GM12878 (cell line): ENCODE measurements at regions not wholly inside any gene's neighbourhood (a gene's known extent, or its start where the extent isn't known, plus 50 kb on each side); places are given as distances from the start of the nearest gene placed in this dataset.

ENCODE experiments used
- ATAC-seq: fragments of 200-7000 bp; cut with Tn5 transposase; 3 replicates; pipeline ENCODE4 v1.9.1; 2020; ENCODE audit warnings: mild to moderate bottlenecking, moderate library complexity
- BruUV-seq: library from RNA; stranded (reverse); fragments of 400-500 nt; replicated peaks from 2 replicates; lab custom pipeline; 2021; lab: Mats Ljungman, UMichigan
- CTCF ChIA-PET: fragments of 300-600 bp; sonication (Branson Sonifier 250); formaldehyde crosslinking; extraction: SDS; loops from one replicate; lab custom pipeline; 2021; ENCODE audit warnings: inconsistent platforms; lab: Yijun Ruan, JAX
- POLR2A ChIA-PET: fragments of 350-600 bp; formaldehyde crosslinking; extraction: SDS; loops from one replicate; lab custom pipeline; 2021; ENCODE audit warnings: inconsistent platforms; lab: Charles Lee
- RAD21 ChIA-PET: fragments of 300-600 bp; sonication (Branson Sonifier 250); formaldehyde crosslinking; loops from one replicate; lab custom pipeline; 2023; ENCODE audit warnings: antibody characterized with exemption; ENCODE audit not compliant: unreplicated experiment; lab: Charles Lee
- SMC1A ChIA-PET: fragments of 300-600 bp; sonication (Branson Sonifier 250); formaldehyde crosslinking; loops from one replicate; lab custom pipeline; 2023; ENCODE audit not compliant: unreplicated experiment, uncharacterized antibody; lab: Charles Lee
- DNase-seq: peaks from one replicate; pipeline ENCODE4 v3.0.0-alpha.2; 2011; ENCODE audit warnings: low read depth, low spot score
- FAIRE-seq: peaks from 3 replicates; lab custom pipeline; 2011; peaks lifted over from hg19 to GRCh38; lab: Jason Lieb, UNC
- H2AFZ ChIP-seq: 2 replicates; pipeline ENCODE4 v1.6.0; 2011; ENCODE audit warnings: low read depth, low read length, control low read depth; ENCODE audit not compliant: control insufficient read depth
- H3K27ac ChIP-seq: 2 replicates; pipeline ENCODE4 v1.5.1; 2011; ENCODE audit warnings: control low read depth; ENCODE audit not compliant: control insufficient read depth, insufficient read depth
- H3K27me3 ChIP-seq, 2 experiments: replicated peaks in 1 of 2; 2 replicates each; pipeline versions ENCODE4 v1.6.0 to v1.6.1; 2011; ENCODE audit warnings: low read length in 1 of 2; ENCODE audit not compliant: control insufficient read depth in 2 of 2, insufficient read depth in 2 of 2
- H3K36me3 ChIP-seq, 2 experiments: 2 replicates each; pipeline ENCODE4 v1.5.1; 2011; ENCODE audit warnings: low read length in 1 of 2; ENCODE audit not compliant: control insufficient read depth in 2 of 2, insufficient read depth in 2 of 2
- H3K4me1 ChIP-seq: 2 replicates; pipeline ENCODE4 v1.6.1; 2011; ENCODE audit warnings: mild to moderate bottlenecking, low read length, moderate library complexity, mixed read lengths; ENCODE audit not compliant: control insufficient read depth, insufficient read depth
- H3K4me2 ChIP-seq: 2 replicates; pipeline ENCODE4 v1.6.0; 2011; ENCODE audit warnings: control low read depth; ENCODE audit not compliant: control insufficient read depth, insufficient read depth
- H3K4me3 ChIP-seq: fragments of 200-600 bp; sonication (generic); 2 replicates; pipeline ENCODE4 v1.5.1; 2016
- H3K79me2 ChIP-seq: 2 replicates; pipeline ENCODE4 v1.6.0; 2011; ENCODE audit warnings: low read length; ENCODE audit not compliant: control insufficient read depth, insufficient read depth
- H3K9ac ChIP-seq: 2 replicates; pipeline ENCODE4 v1.8.0; 2011; ENCODE audit warnings: low read length, control low read depth, mixed read lengths; ENCODE audit not compliant: control insufficient read depth, insufficient read depth
- H3K9me3 ChIP-seq: replicated peaks from 3 replicates; pipeline ENCODE4 v1.5.1; 2011; ENCODE audit warnings: mild to moderate bottlenecking, low read length; ENCODE audit not compliant: control insufficient read depth, insufficient read depth
- H4K20me1 ChIP-seq: 2 replicates; pipeline ENCODE4 v1.6.0; 2011; ENCODE audit not compliant: control insufficient read depth, insufficient read depth
- CTCF ChIP-seq, 3 experiments: IDR thresholded peaks in 2 of 3; conservative IDR thresholded peaks in 1 of 3; 2 replicates each; pipeline ENCODE4 v1.5.1; 2011; ENCODE audit warnings: low read depth in 3 of 3, low read length in 3 of 3, mild to moderate bottlenecking in 3 of 3, control low read depth in 2 of 3, moderate library complexity in 2 of 3, inconsistent platforms in 1 of 3, mixed read lengths in 1 of 3; ENCODE audit not compliant: control insufficient read depth in 2 of 3, insufficient read depth in 1 of 3; ENCODE audit errors: extremely low read depth in 1 of 3
- E2F4 ChIP-seq: IDR thresholded peaks from 2 replicates; pipeline ENCODE4 v1.6.1; 2012; ENCODE audit warnings: low read depth, low read length, improper control_type of control experiment
- GATAD2B ChIP-seq: fragments of 450-650 bp; conservative IDR thresholded peaks from 2 replicates; pipeline ENCODE4 v1.6.1; 2017; ENCODE audit warnings: low read depth, mild to moderate bottlenecking, moderate library complexity
- IKZF2 ChIP-seq, 2 experiments: fragments of 450-650 bp; IDR thresholded peaks; 2 replicates each; pipeline ENCODE4 v1.6.1; 2017; ENCODE audit warnings: mild to moderate bottlenecking in 2 of 2, moderate library complexity in 2 of 2
- IRF4 ChIP-seq: IDR thresholded peaks from 2 replicates; pipeline ENCODE4 v1.6.1; 2011; ENCODE audit warnings: low read depth, low read length
- JUND ChIP-seq: IDR thresholded peaks from 2 replicates; pipeline ENCODE4 v1.6.1; 2012; ENCODE audit warnings: low read depth, mild to moderate bottlenecking, low read length, improper control_type of control experiment, moderate library complexity
- MLLT1 ChIP-seq: fragments of 450-650 bp; IDR thresholded peaks from 2 replicates; pipeline ENCODE4 v1.6.1; 2016; ENCODE audit warnings: mild to moderate bottlenecking
- MXI1 ChIP-seq: fragments of 150-350 bp; IDR thresholded peaks from 2 replicates; pipeline ENCODE4 v1.6.1; 2011; ENCODE audit warnings: low read depth, mild to moderate bottlenecking, inconsistent platforms, low read length, improper control_type of control experiment
- NKRF ChIP-seq: fragments of 450-650 bp; conservative IDR thresholded peaks from 2 replicates; pipeline ENCODE4 v1.6.1; 2017; ENCODE audit warnings: mild to moderate bottlenecking, moderate library complexity
- RAD21 ChIP-seq: IDR thresholded peaks from 2 replicates; pipeline ENCODE4 v1.6.1; 2011; ENCODE audit warnings: mild to moderate bottlenecking, low read depth, low read length, moderate library complexity; ENCODE audit not compliant: insufficient read depth
- RBBP5 ChIP-seq: fragments of 200-600 bp; sonication (generic); conservative IDR thresholded peaks from 2 replicates; pipeline ENCODE4 v1.6.1; 2016
- STAT1 ChIP-seq: fragments of 450-650 bp; conservative IDR thresholded peaks from 2 replicates; pipeline ENCODE4 v1.6.1; 2014; ENCODE audit warnings: antibody characterized with exemption, mild to moderate bottlenecking
- WGBS: methylation state at CpG from one replicate; pipeline ENCODE4 v1.1.6; 2016; ENCODE audit warnings: low lambda C conversion rate; ENCODE audit not compliant: insufficient replicate concordance, insufficient coverage; ENCODE audit errors: missing lambda C conversion rate; 5-methylcytosine and 5-hydroxymethylcytosine counted together
- in situ Hi-C: fragments of 300-500 bp; cut with MboI; formaldehyde crosslinking; loops from 9 replicates; pipeline ENCODE4 v1.14.3; 2018; ENCODE audit warnings: mixed read lengths
- intact Hi-C: fragments of 100-400 bp; cut with micrococcal nuclease; formaldehyde crosslinking; loops from one replicate; pipeline ENCODE4 v1.14.2; 2022; ENCODE audit not compliant: unreplicated experiment

GRCh38 chr17:77429969-77430752 lies 289.4 kb downstream of the SEC14L1 start:
- no peak overlapping the region for H2AFZ ChIP-seq
- peaks cover 4% of the 10 kb centered on the region; the same call in 1 of the 2 replicates for H4K20me1 ChIP-seq
- no peak overlapping the region for H3K27ac ChIP-seq
- intact Hi-C loops (loop anchor here (1.0 to 2.0 kb wide), 2 partner anchors 65 to 99 kb away; no protein-coding TSS in a partner anchor), in situ Hi-C loops (loop anchor here (5.0 to 25.0 kb wide), 2 partner anchors 62 to 93 kb away; no protein-coding TSS in a partner anchor)
- CTCF ChIA-PET, result interaction anchor here (0.6 to 5.7 kb wide), 36 partner anchors 10 to 583 kb away, joined by 3 to 99 read pairs (median 5); no protein-coding TSS in a partner anchor
- WGBS, result 53% methylated on average over 16 of the region's 16 CpGs
- SMC1A ChIA-PET, result interaction anchor here (0.6 to 6.7 kb wide), 28 partner anchors 9 to 583 kb away, joined by 3 to 66 read pairs (median 7); no protein-coding TSS in a partner anchor
- H3K4me3 ChIP-seq, result no peak overlapping the region
- no peak overlapping the region for H3K9ac ChIP-seq
- peaks cover 30% of the 10 kb centered on the region for H3K79me2 ChIP-seq
- FAIRE-seq (no peak), ATAC-seq (peak; percentile 75), DNase-seq (no peak)
- no peaks in the 10 kb centered on the region for H3K27me3 ChIP-seq
- no TSS peak for BruUV-seq
- RAD21 ChIA-PET, result interaction anchor here (0.5 to 5.9 kb wide), 24 partner anchors 9 to 583 kb away, joined by 3 to 59 read pairs (median 11); no protein-coding TSS in a partner anchor
- POLR2A ChIA-PET, result interaction anchor here (0.6 to 3.6 kb wide), 10 partner anchors 9 to 98 kb away, joined by 4 to 21 read pairs (median 5); no protein-coding TSS in a partner anchor
- H3K4me2 ChIP-seq, result no peak overlapping the region
- H3K36me3 ChIP-seq, result peaks cover 0 to 3% of the 10 kb centered on the region in 2 experiments; a peak in 2 of 4 replicates
- H3K4me1 ChIP-seq, result peaks cover 74% of the 10 kb centered on the region
- no peaks in the 10 kb centered on the region for H3K9me3 ChIP-seq
- TF ChIP-seq RAD21 (peak; percentile 94), GATAD2B (0 out of 2 replicates have a peak, but pooled peaks have one; percentile 18), STAT1 (no peak), MLLT1 (peak; percentile 91), JUND (no peak), IKZF2 (IDR thresholded peaks at IDR 0.05) (0 out of 4 replicates have a peak, but pooled peaks have one; percentile 14 to 32), MXI1 (0 out of 2 replicates have a peak, but pooled peaks have one; percentile 31), CTCF (IDR thresholded peaks at IDR 0.05 in 2 of 3, conservative IDR thresholded peaks at IDR 0.05 in 1 of 3; ENCODE audit: control insufficient read depth in 2 of 3, extremely low read depth in 1 of 3, insufficient read depth in 1 of 3, low read depth in 3 of 3, low read length in 3 of 3) (peak; percentile 81 to 89 (median 88)), RBBP5 (no peak), E2F4 (no peak), NKRF (no peak), IRF4 (no peak)
